Neural cell (in vitro differentiated cells): ENCODE measurements at regions not wholly inside any gene's neighbourhood (a gene's known extent, or its start where the extent isn't known, plus 50 kb on each side); places are given as distances from the start of the nearest gene placed in this dataset.

Experiments
- H2AFZ ChIP-seq: fragments of 200-600, 300-800 bp; sonication (generic), shearing (Covaris generic); 2 replicates; pipeline ENCODE4 v1.6.0; 2014; ENCODE audit warnings: low read depth, mild to moderate bottlenecking, antibody characterized with exemption, low read length, moderate library complexity
- H3F3A ChIP-seq: fragments of 200-600 bp; shearing (Covaris generic); 2 replicates; pipeline ENCODE4 v1.6.1; 2016; ENCODE audit warnings: mild to moderate bottlenecking, moderate library complexity, mixed read lengths, antibody characterized with exemption, low read length; ENCODE audit not compliant: insufficient read depth, poor library complexity, severe bottlenecking
- H3K27ac ChIP-seq: fragments of 200-600, 300-800 bp; sonication (generic), shearing (Covaris generic); 2 replicates; pipeline ENCODE4 v1.5.1; 2014; ENCODE audit warnings: mild to moderate bottlenecking, low read length, moderate library complexity
- H3K27me3 ChIP-seq: fragments of 300-800, 200-600 bp; sonication (generic), shearing (Covaris generic); 2 replicates; pipeline ENCODE4 v1.6.0; 2014; ENCODE audit warnings: mild to moderate bottlenecking, low read depth, low read length, moderate library complexity; ENCODE audit not compliant: insufficient read depth
- H3K36me3 ChIP-seq: fragments of 300-800, 200-600 bp; sonication (generic), shearing (Covaris generic); 2 replicates; pipeline ENCODE4 v1.5.1; 2014; ENCODE audit warnings: mild to moderate bottlenecking, antibody characterized with exemption, low read length, moderate library complexity; ENCODE audit not compliant: insufficient read depth
- H3K4me2 ChIP-seq: fragments of 300-800, 200-600 bp; sonication (generic), shearing (Covaris generic); 2 replicates; pipeline ENCODE4 v1.6.0; 2014; ENCODE audit warnings: mild to moderate bottlenecking, low read length
- H3K4me3 ChIP-seq: fragments of 300-800, 200-600 bp; sonication (generic), shearing (Covaris generic); 2 replicates; pipeline ENCODE4 v1.5.1; 2014; ENCODE audit warnings: mild to moderate bottlenecking, low read length, moderate library complexity
- H3K79me2 ChIP-seq: fragments of 200-600 bp; shearing (Covaris generic); replicated peaks from 2 replicates; pipeline ENCODE4 v1.6.0; 2014; ENCODE audit warnings: mild to moderate bottlenecking, low read length, moderate library complexity; ENCODE audit not compliant: insufficient read depth
- H3K9ac ChIP-seq: fragments of 300-800, 200-600 bp; sonication (generic), shearing (Covaris generic); 2 replicates; pipeline ENCODE4 v1.6.1; 2016; ENCODE audit warnings: mild to moderate bottlenecking, low read length, mixed read lengths
- H3K9me2 ChIP-seq: fragments of 200-600 bp; shearing (Covaris generic); 2 replicates; pipeline ENCODE4 v1.6.1; 2016; ENCODE audit warnings: mild to moderate bottlenecking, low read length, mixed read lengths; ENCODE audit not compliant: insufficient read depth
- H3K9me3 ChIP-seq: fragments of 200-600, 300-800 bp; sonication (generic), shearing (Covaris generic); 2 replicates; pipeline ENCODE4 v1.6.1; 2016; ENCODE audit warnings: mild to moderate bottlenecking, mixed run types, low read length, moderate library complexity, mixed read lengths
- H4K20me1 ChIP-seq: fragments of 200-600 bp; shearing (Covaris generic); 2 replicates; pipeline ENCODE4 v1.6.1; 2016; ENCODE audit warnings: mild to moderate bottlenecking, mixed run types; ENCODE audit not compliant: insufficient read depth
- CTCF ChIP-seq: fragments of 450-650 bp; IDR thresholded peaks from 2 replicates; pipeline ENCODE4 v1.5.1; 2014; ENCODE audit warnings: antibody characterized with exemption, mild to moderate bottlenecking, moderate library complexity; ENCODE audit not compliant: poor library complexity, severe bottlenecking
- EP300 ChIP-seq: fragments of 450-650 bp; conservative IDR thresholded peaks from 2 replicates; pipeline ENCODE4 v1.6.1; 2014; ENCODE audit warnings: antibody characterized with exemption, mild to moderate bottlenecking, moderate library complexity; ENCODE audit not compliant: poor library complexity, severe bottlenecking
- EZH2 ChIP-seq: fragments of 200-600, 300-800 bp; shearing (Covaris generic), sonication (generic); IDR thresholded peaks from 2 replicates; pipeline ENCODE4 v1.6.1; 2014; ENCODE audit warnings: antibody characterized with exemption, low read length, borderline replicate concordance, mild to moderate bottlenecking; ENCODE audit not compliant: insufficient read depth, poor library complexity, severe bottlenecking
- MXI1 ChIP-seq: fragments of 450-650 bp; conservative IDR thresholded peaks from 2 replicates; pipeline ENCODE4 v1.6.1; 2014; ENCODE audit warnings: antibody characterized with exemption, mild to moderate bottlenecking; ENCODE audit not compliant: poor library complexity, severe bottlenecking
- POLR2AphosphoS5 ChIP-seq: IDR thresholded peaks from 2 replicates; pipeline ENCODE4 v1.6.1; 2012
- RAD21 ChIP-seq: fragments of 450-650 bp; conservative IDR thresholded peaks from 2 replicates; pipeline ENCODE4 v1.6.1; 2014; ENCODE audit warnings: antibody characterized with exemption, mild to moderate bottlenecking, moderate library complexity
- REST ChIP-seq: IDR thresholded peaks from 2 replicates; pipeline ENCODE4 v1.6.1; 2012; ENCODE audit warnings: borderline replicate concordance
- SMC3 ChIP-seq: fragments of 450-650 bp; conservative IDR thresholded peaks from 2 replicates; pipeline ENCODE4 v1.6.1; 2014; ENCODE audit warnings: antibody characterized with exemption, mild to moderate bottlenecking, moderate library complexity; ENCODE audit not compliant: poor library complexity
- TAF1 ChIP-seq: IDR thresholded peaks from 2 replicates; pipeline ENCODE4 v1.6.1; 2012; ENCODE audit warnings: low read depth

GRCh38 chr9:38153152-38153909, 84.3 kb upstream of the SHB start:
- Histone ChIP-seq H3F3A (no peaks in the 10 kb centered on the region), H3K4me3 (no peak overlapping the region), H3K27me3 (no peaks in the 10 kb centered on the region), H2AFZ (no peak overlapping the region), H3K4me2 (no peak overlapping the region), H3K9me2 (no peaks in the 10 kb centered on the region), H3K9ac (no peak overlapping the region), H3K9me3 (no peaks in the 10 kb centered on the region), H4K20me1 (no peaks in the 10 kb centered on the region), H3K36me3 (no peaks in the 10 kb centered on the region), H3K79me2 (no peaks in the 10 kb centered on the region), H3K27ac (no peak overlapping the region)
- TF ChIP-seq CTCF = no peak
- TF ChIP-seq EP300 = no peak
- TF ChIP-seq TAF1 = no peak
- TF ChIP-seq REST = no peak
- TF ChIP-seq RAD21 = no peak
- TF ChIP-seq MXI1 = no peak
- no peak for TF ChIP-seq SMC3
- no peak for TF ChIP-seq EZH2
- no peak for TF ChIP-seq POLR2AphosphoS5

GRCh38 chr9:38149647-38150046, 80.6 kb upstream of the SHB start:
- TF ChIP-seq EZH2 = no peak
- TF ChIP-seq REST = no peak
- no peak for TF ChIP-seq SMC3
- no peak for TF ChIP-seq POLR2AphosphoS5
- no peak for TF ChIP-seq EP300
- no peak for TF ChIP-seq CTCF
- no peak for TF ChIP-seq RAD21
- TF ChIP-seq MXI1 = no peak
- TF ChIP-seq TAF1 = no peak
- Histone ChIP-seq H3K27me3 (no peaks in the 10 kb centered on the region), H3K9me3 (no peaks in the 10 kb centered on the region), H4K20me1 (no peaks in the 10 kb centered on the region), H2AFZ (no peak overlapping the region), H3K9ac (no peak overlapping the region), H3K9me2 (no peaks in the 10 kb centered on the region), H3K27ac (no peak overlapping the region), H3K36me3 (no peaks in the 10 kb centered on the region), H3F3A (no peaks in the 10 kb centered on the region), H3K4me2 (no peak overlapping the region), H3K79me2 (no peaks in the 10 kb centered on the region), H3K4me3 (no peak overlapping the region)
